NCI-H1417 treated with DMSO at 0.1 percent for 48 hours (cell line): ENCODE measurements at regions not wholly inside any gene's neighbourhood (a gene's known extent, or its start where the extent isn't known, plus 50 kb on each side); places are given as distances from the start of the nearest gene placed in this dataset.
A peak's percentile ranks its signal among the peaks of the same experiment; 100 is the strongest.

ENCODE experiments used
- DNase-seq: peaks from one replicate; lab custom pipeline; 2025; lab: John Stamatoyannopoulos, UW

- DNase-seq: no peak
These were observed 67.8 kb upstream of the PARD3B start for GRCh38 chr2:204477358-204477950.

GRCh38 chr2:204479557-204479956, 65.7 kb upstream of the PARD3B start:
- DNase-seq: no peak

GRCh38 chr2:204480676-204481075, 64.6 kb upstream of the PARD3B start:
- DNase-seq: no peak

GRCh38 chr2:204483608-204484081, 61.6 kb upstream of the PARD3B start:
- DNase-seq: peak; percentile 28

- DNase-seq: no peak
These were observed 59.0 kb upstream of the PARD3B start for GRCh38 chr2:204486321-204486720.

- DNase-seq: no peak
These were observed 58.5 kb upstream of the PARD3B start for GRCh38 chr2:204486805-204487204.

GRCh38 chr2:204487447-204488229, 57.6 kb upstream of the PARD3B start:
- DNase-seq: no peak

GRCh38 chr2:204491528-204491927, 53.7 kb upstream of the PARD3B start:
- peak; percentile 47 for DNase-seq

GRCh38 chr2:204492417-204492816, 52.9 kb upstream of the PARD3B start:
- DNase-seq: peak; percentile 24

GRCh38 chr2:204494681-204495080, 50.6 kb upstream of the PARD3B start:
- no peak for DNase-seq

GRCh38 chr2:204495381-204495780, 49.9 kb upstream of the PARD3B start:
- DNase-seq: no peak
